DMS114 treated with DMSO at 0.1 percent for 48 hours (cell line): ENCODE measurements at regions not wholly inside any gene's neighbourhood (a gene's known extent, or its start where the extent isn't known, plus 50 kb on each side); places are given as distances from the start of the nearest gene placed in this dataset.
A peak's percentile ranks its signal among the peaks of the same experiment; 100 is the strongest.

Experiments
- DNase-seq: peaks from one replicate; lab custom pipeline; 2025; ENCODE audit not compliant: unreplicated experiment; lab: John Stamatoyannopoulos, UW

DNA sequence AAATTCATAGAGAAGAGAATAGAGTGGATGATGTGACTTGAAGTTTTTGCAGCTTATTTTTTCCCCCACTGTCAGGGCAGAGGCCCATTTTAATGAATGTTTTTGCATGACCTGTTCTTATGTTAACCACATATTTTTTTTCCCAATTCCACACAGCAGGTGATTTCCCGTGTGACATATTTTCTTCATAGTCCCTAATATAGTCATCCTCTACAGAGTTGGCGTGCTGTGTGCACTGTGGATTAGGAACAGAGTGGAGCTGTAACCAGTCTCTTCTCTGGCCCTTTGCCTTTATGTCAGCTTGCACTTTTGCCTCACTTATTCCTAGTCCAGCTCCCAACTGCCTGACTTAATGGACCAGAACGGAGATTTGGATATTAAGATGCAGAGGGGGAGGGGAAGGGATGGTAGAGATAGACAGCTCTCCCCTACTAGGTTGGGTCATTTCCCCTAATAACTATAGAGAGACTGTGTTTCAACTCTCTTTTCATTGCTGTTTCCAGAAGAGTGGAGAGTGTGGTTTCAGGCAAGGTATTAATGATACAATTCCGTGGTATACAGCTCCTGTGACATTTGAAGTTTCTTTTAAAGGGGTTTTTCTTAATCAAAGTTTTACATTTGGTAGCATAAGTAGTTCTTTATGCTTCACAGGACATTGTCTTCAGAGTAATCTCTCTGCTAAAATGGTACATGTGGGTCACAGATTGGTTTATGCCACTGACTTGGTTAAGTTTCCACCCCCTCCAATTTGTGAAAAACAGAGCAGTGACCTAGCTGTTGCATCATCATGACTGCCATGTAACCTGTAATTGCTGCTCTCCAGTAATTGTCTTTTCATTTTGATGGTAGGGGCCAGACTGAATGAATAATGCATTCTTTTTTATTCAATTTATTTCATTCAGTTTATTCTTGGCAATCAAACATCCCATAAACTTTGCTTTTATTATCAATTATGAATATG is 161.3 kb downstream of the HAUS1 start:
- no peak for DNase-seq

DNA sequence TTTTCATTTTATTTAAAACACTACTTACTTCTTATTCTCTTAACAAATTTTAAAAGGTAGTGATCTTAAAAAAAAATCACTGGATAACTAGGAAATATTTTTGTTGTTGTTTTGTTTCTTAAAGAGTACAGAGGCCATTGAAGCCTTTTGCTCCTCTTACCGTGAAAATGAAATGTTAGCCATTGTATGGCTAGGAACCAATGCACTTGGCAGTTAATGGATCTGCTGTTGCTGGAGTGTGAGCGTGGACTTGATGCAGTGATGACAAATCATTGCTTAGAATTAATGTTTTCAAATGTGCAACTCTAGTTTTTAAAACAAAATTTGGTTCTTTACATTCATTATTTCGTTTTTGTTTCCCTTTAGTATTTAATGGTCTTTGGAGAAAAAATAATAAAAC is 162.3 kb downstream of the HAUS1 start:
- no peak for DNase-seq

DNA sequence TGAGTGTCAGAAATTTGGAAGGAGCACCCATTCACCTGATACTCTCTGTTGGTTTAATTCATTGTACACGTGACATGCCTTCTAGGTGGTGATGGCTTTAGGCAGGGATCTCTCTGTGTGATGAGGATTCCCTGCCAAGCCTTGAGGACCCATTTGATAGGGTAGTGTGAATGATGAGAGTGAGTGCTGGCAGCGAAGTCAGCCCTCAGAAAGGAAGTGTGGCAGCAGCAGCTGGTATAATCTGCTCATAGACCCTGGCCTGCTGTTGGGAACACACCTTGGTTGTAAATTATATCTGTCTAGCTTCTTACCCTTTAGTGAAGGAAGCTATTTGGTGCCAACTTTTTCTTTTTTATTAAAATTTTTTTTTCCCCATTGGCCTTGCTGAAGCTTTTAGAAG is 164.5 kb downstream of the HAUS1 start:
- no peak for DNase-seq

DNA sequence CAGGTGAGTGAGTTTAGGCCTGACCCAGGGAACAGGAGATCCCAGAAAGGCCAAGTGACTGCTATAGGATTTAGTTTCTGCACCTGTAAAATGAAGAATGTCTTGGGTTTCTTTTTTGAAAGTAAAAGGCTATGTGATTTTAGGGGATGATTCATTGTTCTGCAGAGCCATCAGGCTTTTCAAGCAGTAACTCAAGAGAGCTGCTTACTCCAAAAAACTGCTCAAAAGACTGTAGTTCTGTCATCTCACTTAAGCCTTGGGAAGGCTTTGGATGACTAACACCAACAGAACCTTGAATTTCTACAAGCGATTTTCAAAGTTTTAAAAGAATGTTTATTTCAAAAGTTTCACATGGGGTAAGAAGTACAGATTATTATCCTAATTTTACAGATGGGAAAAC is 165.1 kb downstream of the HAUS1 start:
- no peak for DNase-seq

- no peak for DNase-seq
Observed at GRCh38 chr18:46271488-46271887, 167.3 kb downstream of the HAUS1 start.

GRCh38 chr18:46273861-46274260 is 169.7 kb downstream of the HAUS1 start:
- no peak for DNase-seq

DNA sequence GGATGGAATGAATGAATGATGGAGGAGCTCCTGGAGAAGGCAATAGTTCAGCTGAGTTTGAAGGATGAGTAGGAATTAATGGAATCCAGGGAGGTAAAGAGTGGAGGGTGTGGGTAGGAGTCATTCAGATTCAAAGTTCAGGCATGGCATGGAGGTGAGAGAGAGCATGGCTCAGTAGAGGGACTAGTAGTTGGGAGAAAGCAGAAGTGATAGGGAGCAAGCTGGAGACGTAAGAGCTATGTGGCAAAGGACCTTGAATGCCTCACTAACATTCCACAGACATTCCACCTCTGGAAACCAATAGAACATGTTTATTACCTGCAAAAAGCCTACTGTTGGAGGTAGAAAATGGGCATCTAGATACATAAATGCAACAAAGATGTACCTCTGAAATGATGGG is 170.1 kb downstream of the HAUS1 start:
- DNase-seq = no peak

DNA sequence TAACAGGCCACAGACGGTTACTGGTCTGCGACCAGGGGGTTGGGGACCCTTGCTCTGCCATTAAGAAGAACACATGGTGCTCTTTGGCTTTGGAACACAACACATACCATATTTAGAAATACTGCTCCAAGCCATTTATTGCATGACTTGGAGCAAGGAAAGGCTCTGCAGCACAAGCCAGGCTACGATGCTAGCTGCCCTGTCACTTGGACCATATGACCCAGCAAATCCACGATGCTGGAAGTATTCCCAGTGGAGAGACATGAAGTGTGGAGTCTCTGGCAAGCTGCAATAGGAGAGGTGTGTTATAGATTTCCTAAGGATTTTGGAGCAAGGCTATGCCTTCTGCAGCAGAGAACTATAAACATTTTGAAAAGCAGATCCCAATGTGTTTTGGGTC is 171.2 kb downstream of the HAUS1 start:
- DNase-seq = no peak

- no peak for DNase-seq
Observed at GRCh38 chr18:46276748-46277147, 172.6 kb downstream of the HAUS1 start.

DNA sequence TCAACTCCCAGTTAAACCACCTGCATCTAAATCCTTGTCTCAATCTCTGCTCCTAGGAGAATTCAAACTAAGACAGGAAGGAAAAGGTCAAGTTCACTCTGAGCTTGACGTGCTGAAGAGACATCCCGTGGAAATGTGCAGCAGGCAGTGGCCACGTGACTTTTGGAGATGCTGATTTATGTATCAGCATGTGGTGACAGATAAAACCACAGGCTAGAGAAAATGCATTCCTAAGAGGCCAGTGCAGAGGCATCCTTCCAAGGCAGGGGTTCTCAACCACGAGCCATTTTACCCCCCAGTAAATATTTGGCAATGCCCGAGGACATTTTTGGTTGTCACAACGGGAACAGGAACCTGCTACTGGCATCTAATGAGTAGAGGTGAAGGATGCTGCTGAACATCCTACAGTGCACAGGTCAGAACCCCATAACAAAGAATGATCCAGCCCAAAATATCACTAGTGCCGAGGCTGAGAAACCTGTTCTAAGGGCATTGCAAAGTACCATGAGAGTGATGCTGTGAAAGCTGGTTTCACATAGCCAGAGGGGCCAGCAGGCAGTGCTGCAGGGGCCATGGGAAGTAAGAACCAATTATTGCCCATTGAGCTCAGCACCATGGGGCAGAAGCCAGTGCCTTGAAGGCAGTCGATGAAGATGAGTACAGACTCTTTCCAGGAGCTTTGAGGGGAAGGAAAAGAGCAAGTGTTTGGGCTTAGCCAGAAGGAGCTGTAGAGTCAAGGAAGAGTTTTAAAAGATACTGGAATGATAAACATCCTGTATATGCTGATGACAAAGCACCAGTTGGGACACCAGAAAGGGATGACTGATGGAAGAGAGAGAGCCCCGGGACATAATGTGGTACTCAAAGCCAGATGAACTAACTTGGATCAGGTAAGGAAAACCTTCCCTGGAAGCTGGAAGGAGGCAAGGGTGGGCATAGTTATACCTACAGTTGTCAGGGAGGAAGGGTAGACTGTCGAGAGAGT is 174.6 kb downstream of the HAUS1 start:
- peak; percentile 3 for DNase-seq

DNA sequence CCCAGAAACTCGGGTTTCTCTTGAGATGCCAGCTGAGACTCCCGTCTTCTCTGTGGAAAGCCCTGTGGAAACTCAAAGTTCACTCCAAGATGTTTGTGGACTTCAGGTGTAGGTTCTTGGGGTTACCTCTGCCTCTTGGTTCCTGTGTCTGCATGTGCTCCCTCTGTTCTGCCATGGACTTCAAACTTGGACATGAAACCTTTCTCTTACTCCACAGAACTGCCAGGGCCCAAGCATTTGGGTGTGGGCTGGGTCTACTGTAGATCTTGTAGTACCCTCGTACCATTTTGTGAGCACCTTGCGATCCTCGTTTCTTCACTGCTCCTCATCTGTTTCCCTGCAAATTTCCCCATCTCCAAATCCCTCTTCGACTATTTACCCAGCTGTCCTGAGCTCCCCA is 175.5 kb downstream of the HAUS1 start:
- DNase-seq = no peak

- peak; percentile 63 for DNase-seq
Observed at GRCh38 chr18:46281185-46282176, 177.3 kb downstream of the HAUS1 start.

DNA sequence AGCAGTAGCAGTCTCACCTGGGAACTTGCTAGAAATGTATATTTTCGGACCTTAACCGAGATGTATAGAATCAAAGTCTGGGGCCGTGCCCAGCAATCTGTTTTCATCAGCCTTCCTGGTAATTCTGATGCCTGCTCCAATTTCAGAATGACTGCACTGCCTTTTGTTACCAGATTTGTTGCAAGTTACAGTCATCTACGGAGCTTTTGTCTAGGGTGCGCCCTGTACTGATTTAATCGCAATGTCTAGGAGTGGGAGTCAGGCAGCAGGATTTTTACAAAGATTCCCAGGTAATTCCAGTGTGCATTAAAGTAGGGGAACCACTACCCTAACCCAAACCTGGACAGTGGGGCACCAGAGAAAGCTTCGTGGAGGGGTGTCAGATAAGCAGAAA is 178.0 kb downstream of the HAUS1 start:
- no peak for DNase-seq

- DNase-seq = no peak
Observed at GRCh38 chr18:46282646-46283045, 178.5 kb downstream of the HAUS1 start.

DNA sequence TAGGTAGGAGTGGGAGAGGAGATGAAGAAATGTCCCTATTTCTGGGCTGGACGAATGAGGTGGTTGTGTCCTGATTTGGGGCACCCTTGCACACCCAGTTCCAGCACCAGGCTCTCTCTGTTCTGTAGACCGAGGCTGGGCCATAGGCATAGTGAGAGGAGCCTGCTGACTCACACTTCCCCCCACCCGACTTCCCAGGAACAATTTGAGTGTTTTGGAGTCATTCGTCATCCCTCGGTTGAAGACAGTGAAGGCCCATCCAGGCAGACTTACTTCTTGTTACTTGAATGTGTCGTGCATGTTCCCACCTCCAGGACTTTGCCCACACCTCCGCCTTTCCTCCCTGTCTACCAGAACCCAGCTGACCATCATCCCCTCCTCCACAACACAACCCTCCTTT is 179.1 kb downstream of the HAUS1 start:
- DNase-seq = no peak

DNA sequence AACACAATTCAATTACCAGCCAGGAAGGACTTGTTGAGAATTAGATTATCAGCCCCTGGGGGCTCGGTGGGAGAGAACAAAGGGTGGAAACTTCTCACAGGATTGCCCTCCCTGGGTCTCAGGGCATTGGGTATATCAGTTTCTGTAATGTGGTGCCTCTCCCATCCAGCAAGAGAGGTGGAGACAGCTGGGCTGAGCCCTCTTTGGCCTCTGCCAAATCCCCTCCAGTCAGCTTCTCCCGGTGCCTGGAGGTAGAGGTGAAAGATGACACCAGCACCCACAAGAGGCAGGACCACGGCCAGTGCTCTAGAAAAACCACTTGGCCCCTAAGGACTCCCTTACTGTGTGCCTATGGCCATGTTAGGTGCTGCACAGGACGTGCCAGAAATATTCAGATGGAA is 179.7 kb downstream of the HAUS1 start:
- no peak for DNase-seq

GRCh38 chr18:46289463-46289862 is 185.3 kb downstream of the HAUS1 start:
- DNase-seq = no peak

GRCh38 chr18:46289931-46290330 is 185.7 kb downstream of the HAUS1 start:
- no peak for DNase-seq

GRCh38 chr18:46290440-46291020 is 186.3 kb downstream of the HAUS1 start:
- no peak for DNase-seq

DNA sequence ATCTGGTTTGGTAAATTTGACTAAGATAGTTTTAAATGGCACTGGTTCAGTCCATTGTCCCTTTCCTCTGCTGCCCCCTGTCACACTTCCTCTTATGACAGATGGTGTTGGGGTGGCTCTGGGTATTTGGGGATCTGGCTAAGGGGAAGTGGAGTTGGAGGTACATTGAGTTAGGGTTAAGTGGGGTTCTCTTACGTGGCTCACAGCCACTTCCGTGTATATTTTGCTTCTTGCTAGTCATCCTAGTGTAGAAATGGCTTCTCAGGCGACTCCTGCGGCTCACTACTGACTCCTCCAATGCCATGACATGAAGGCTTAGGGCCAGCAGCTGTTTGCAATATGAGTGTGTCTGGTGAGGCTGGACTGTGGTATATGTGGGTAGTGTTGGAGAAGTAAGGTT is 187.0 kb downstream of the HAUS1 start:
- DNase-seq = no peak
